SK-N-SH (cell line): ENCODE measurements at regions not wholly inside any gene's neighbourhood (a gene's known extent, or its start where the extent isn't known, plus 50 kb on each side); places are given as distances from the start of the nearest gene placed in this dataset.

ENCODE experiments used
- RFX5 ChIP-seq: IDR thresholded peaks from 2 replicates; pipeline ENCODE4 v1.6.1; 2012; ENCODE audit warnings: mild to moderate bottlenecking, improper control_type of control experiment, low read length
- SMC3 ChIP-seq: IDR thresholded peaks from 2 replicates; pipeline ENCODE4 v1.6.1; 2012; ENCODE audit warnings: low read depth, low read length, improper control_type of control experiment

- no peak for TF ChIP-seq SMC3
- no peak for TF ChIP-seq RFX5
These were observed 810.0 kb downstream of the TBC1D22A start for GRCh38 chr22:47572443-47572842.
